HFF-Myc (cell line): ENCODE measurements at regions not wholly inside any gene's neighbourhood (a gene's known extent, or its start where the extent isn't known, plus 50 kb on each side); places are given as distances from the start of the nearest gene placed in this dataset.

Experiments
- DNase-seq: peaks from one replicate; pipeline ENCODE4 v3.0.0-alpha.2; 2011; ENCODE audit warnings: low read depth; ENCODE audit errors: extremely low read depth
- H3K4me3 ChIP-seq: replicated peaks from 2 replicates; pipeline ENCODE4 v1.5.1; 2011; ENCODE audit warnings: low read depth, mild to moderate bottlenecking, control low read depth, low read length
- TF ChIP-seq, protein P1 (sequence below): IDR thresholded peaks from 2 replicates; pipeline ENCODE4 v1.5.1; 2012; ENCODE audit warnings: mild to moderate bottlenecking, low read depth, low read length, control low read depth; ENCODE audit errors: missing control alignments

DNA sequence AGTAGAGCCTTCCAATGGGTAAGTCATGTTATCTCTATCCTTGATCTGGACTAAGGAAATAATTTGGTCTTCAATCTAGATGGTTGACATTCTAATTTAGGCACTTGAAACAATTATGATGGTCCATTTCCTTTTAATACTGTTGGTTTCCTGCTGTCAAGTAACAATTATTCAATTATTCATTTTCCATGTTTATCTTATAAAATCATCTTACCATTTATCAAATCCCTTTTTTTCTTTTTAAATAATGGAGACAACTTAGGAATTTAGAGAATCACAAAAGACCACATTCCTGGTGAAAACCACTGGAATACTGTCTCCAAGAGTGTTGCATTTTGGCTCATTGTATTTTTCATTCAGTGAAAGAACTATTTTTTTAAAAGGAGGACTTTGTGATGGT is 148.7 kb upstream of the CTSO start:
- no peak overlapping the region for H3K4me3 ChIP-seq
- no peak for DNase-seq
- TF ChIP-seq, protein P1, sequence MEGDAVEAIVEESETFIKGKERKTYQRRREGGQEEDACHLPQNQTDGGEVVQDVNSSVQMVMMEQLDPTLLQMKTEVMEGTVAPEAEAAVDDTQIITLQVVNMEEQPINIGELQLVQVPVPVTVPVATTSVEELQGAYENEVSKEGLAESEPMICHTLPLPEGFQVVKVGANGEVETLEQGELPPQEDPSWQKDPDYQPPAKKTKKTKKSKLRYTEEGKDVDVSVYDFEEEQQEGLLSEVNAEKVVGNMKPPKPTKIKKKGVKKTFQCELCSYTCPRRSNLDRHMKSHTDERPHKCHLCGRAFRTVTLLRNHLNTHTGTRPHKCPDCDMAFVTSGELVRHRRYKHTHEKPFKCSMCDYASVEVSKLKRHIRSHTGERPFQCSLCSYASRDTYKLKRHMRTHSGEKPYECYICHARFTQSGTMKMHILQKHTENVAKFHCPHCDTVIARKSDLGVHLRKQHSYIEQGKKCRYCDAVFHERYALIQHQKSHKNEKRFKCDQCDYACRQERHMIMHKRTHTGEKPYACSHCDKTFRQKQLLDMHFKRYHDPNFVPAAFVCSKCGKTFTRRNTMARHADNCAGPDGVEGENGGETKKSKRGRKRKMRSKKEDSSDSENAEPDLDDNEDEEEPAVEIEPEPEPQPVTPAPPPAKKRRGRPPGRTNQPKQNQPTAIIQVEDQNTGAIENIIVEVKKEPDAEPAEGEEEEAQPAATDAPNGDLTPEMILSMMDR: no peak

DNA sequence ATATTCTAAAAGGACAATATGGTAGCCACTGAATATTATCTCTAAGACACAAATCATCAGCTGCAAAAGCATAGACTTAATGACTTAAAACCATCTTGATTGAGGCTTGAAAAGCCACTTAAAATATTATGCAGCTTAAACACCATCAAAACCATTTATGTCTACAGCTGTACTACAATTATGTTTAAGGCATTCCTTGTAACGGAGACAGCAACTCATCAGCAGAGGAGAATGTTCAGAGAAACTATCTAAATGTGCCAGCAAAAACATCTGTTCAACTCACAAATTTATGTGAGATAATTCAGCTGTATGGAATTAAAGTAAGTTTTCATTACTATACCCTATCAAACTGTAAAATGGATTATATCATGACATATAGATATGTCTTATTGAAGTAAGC is 147.9 kb upstream of the CTSO start:
- DNase-seq: no peak
- TF ChIP-seq, protein P1: no peak
- H3K4me3 ChIP-seq: no peak overlapping the region

DNA sequence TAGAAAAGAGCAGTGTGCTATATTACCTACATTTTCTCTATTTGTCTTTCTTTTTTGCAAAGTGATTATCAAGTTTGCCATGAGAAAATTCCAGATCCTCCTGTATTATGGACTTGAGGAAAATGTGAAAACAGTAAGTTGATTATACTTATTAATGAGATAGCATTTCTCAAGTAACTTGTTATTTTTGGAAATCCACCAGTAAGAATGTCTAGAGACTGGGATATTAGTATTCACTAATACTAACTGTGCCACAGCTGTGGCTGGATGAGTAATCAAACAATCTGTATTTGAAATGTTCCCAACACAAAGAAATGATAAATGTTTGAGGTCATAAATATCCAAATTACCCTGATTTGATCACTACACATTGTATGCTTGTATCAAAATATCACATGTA is 147.0 kb upstream of the CTSO start:
- H3K4me3 ChIP-seq: no peak overlapping the region
- DNase-seq: no peak
- TF ChIP-seq, protein P1: no peak

DNA sequence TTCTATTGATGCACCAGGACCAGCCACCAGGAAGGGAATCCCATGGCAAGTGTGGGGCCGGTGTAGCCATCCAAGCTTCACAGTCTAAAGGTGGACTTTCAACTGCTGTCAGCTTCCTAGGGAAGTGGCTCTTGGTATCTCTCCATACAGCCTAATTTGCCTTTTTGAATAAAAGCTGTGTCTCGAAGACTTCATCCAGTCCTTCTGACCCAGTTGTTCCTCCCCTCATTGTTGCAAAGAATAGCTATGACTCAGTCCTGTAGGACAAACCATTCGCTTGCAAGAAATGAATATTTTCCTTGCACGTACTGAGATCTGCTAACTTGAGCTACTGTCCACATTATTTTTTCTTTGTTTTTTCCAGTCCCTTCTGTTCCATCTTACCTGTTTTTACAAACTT is 145.1 kb upstream of the CTSO start:
- TF ChIP-seq, protein P1: no peak
- no peak overlapping the region for H3K4me3 ChIP-seq
- no peak for DNase-seq

DNA sequence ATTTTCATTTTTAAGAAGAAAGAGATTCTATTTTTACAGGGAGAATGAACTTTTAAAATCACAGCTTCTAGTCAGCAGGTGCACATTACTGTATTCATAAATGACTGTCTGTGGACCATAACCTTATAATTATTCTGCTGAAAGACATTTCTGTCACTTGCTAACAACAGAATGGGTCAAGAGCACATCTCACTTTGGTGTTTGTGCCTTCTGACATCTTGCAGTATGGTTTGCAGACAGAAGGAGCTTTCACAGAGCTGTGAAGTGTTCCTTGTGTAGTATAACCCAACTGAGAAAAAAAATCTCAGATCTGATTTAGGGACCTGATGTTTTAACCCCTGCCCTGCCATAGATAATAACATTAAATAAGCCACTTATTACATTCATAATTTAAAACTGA is 131.4 kb upstream of the CTSO start:
- no peak overlapping the region for H3K4me3 ChIP-seq
- TF ChIP-seq, protein P1: no peak
- no peak for DNase-seq

DNA sequence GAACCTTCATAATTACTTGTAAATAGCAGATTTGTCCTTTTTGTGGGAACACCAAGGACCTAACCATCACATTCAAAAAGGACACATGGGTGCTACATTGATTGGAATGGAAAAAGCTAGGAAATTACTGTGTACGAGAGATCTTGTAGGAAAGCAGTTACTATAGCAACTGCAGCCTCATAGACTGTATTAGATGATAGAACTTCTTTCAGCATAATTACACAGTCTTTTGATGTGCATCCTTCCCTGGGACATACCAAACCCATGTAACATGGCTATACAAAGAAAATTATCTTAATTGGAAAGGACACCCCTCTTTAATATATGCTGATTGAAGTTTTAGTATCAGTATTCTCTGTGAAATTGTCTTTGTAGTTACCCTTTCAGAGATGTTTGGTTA is 130.7 kb upstream of the CTSO start:
- DNase-seq: no peak
- H3K4me3 ChIP-seq: no peak overlapping the region
- TF ChIP-seq, protein P1: no peak

DNA sequence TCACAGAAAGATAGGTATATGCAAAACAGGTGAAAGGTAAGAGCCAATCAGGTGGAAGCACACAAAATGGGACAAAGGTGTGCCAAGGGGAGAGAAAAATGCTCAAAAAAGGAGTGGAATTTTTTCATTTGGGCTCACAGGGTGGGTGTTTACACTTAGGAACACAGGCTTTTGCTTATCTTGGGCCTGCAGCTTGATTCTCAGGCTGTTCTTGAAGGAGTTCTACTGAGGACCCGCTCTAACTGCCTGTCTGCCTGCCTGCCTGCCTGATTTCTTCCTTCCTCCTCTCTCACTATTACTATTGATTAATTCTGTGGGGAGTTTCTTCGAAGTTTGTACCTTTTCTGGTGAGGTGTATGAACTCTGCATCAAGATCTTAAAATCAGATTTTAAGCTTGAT is 120.3 kb upstream of the CTSO start:
- H3K4me3 ChIP-seq: no peak overlapping the region
- DNase-seq: no peak
- TF ChIP-seq, protein P1: no peak
